A549 (cell line): ENCODE measurements at regions not wholly inside any gene's neighbourhood (a gene's known extent, or its start where the extent isn't known, plus 50 kb on each side); places are given as distances from the start of the nearest gene placed in this dataset.

Source experiments
- ATAC-seq, 2 experiments: fragments of 200-7000 bp in 1 of 2; fragments of >200 bp in 1 of 2; cut with Nextera tagmentation in 1 of 2; cut with Tn5 transposase in 1 of 2; 3 replicates each; pipeline versions ENCODE4 v1.8.0 to v1.9.1; 2018 to 2020; ENCODE audit warnings: mild to moderate bottlenecking in 1 of 2, moderate library complexity in 1 of 2
- CTCF ChIA-PET: fragments of 300-600 bp; sonication (Branson Sonifier 250); formaldehyde crosslinking; extraction: SDS; loops from one replicate; lab custom pipeline; 2021; ENCODE audit warnings: antibody characterized with exemption, inconsistent platforms; lab: Yijun Ruan, JAX
- POLR2A ChIA-PET: fragments of 350-600 bp; formaldehyde crosslinking; extraction: SDS; loops from one replicate; lab custom pipeline; 2021; ENCODE audit warnings: antibody characterized with exemption, inconsistent platforms; lab: Yijun Ruan, JAX
- DNase-seq, 2 experiments: peaks; one replicate each; pipeline versions ENCODE4 v3.0.0 to v3.0.0-alpha.2; 2011 to 2016; ENCODE audit warnings: low read depth in 1 of 2, low spot score in 1 of 2
- FAIRE-seq: peaks from 2 replicates; lab custom pipeline; 2011; peaks lifted over from hg19 to GRCh38; lab: Jason Lieb, UNC
- H3K27ac ChIP-seq, 2 experiments: fragments of >200 bp; sonication (Bioruptor Twin); formaldehyde crosslinking; 3 replicates each; pipeline ENCODE4 v1.5.1; 2016 to 2017
- H3K4me1 ChIP-seq: fragments of >200 bp; sonication (Bioruptor Twin); formaldehyde crosslinking; 3 replicates; pipeline ENCODE4 v1.6.1; 2016
- H3K4me2 ChIP-seq: fragments of >200 bp; sonication (Bioruptor Twin); formaldehyde crosslinking; 3 replicates; pipeline ENCODE4 v1.6.1; 2016
- H3K4me3 ChIP-seq: fragments of >200 bp; sonication (Bioruptor Twin); formaldehyde crosslinking; 3 replicates; pipeline ENCODE4 v1.5.1; 2016
- H3K9me3 ChIP-seq: fragments of >200 bp; sonication (Bioruptor Twin); formaldehyde crosslinking; 3 replicates; pipeline ENCODE4 v1.6.1; 2016
- CBX2 ChIP-seq: fragments of 200-600 bp; sonication (generic); IDR thresholded peaks from 2 replicates; pipeline ENCODE4 v1.6.1; 2016; ENCODE audit warnings: low read depth, mild to moderate bottlenecking, borderline replicate concordance
- CHD2 ChIP-seq: fragments of 150-350 bp; IDR thresholded peaks from 2 replicates; pipeline ENCODE4 v1.6.1; 2014; ENCODE audit warnings: low read length; ENCODE audit not compliant: partially characterized antibody
- CHD4 ChIP-seq: fragments of 200-600 bp; sonication (generic); IDR thresholded peaks from 2 replicates; pipeline ENCODE4 v1.6.1; 2016; ENCODE audit warnings: antibody characterized with exemption, mild to moderate bottlenecking, borderline replicate concordance
- ELK1 ChIP-seq: fragments of 150-350 bp; IDR thresholded peaks from 2 replicates; pipeline ENCODE4 v1.6.1; 2014; ENCODE audit warnings: low read depth, mild to moderate bottlenecking, low read length
- EP300 ChIP-seq, 2 experiments: fragments of >200 bp; sonication (Bioruptor Twin); formaldehyde crosslinking; IDR thresholded peaks; 2 replicates in 1 of 2; 3 replicates in 1 of 2; pipeline ENCODE4 v1.6.1; 2016 to 2017
- ESRRA ChIP-seq: fragments of 150-350 bp; IDR thresholded peaks from 2 replicates; pipeline ENCODE4 v1.6.1; 2014; ENCODE audit warnings: mild to moderate bottlenecking, low read length, borderline replicate concordance
- FOSB ChIP-seq: fragments of 250-450 bp; sonication (Bioruptor Pico); IDR thresholded peaks from 2 replicates; pipeline ENCODE4 v1.5.0; 2020; ENCODE audit warnings: mild to moderate bottlenecking, moderate library complexity
- FOXS1 ChIP-seq: fragments of 250-450 bp; sonication (Bioruptor Pico); IDR thresholded peaks from 2 replicates; pipeline ENCODE4 v1.5.0; 2020; ENCODE audit warnings: mild to moderate bottlenecking, moderate library complexity
- GATA3 ChIP-seq: IDR thresholded peaks from 2 replicates; pipeline ENCODE4 v1.6.1; 2012; ENCODE audit warnings: borderline replicate concordance
- HDAC2 ChIP-seq: fragments of 200-600 bp; sonication (generic); IDR thresholded peaks from 2 replicates; pipeline ENCODE4 v1.6.1; 2016
- HOXB5 ChIP-seq: fragments of 250-450 bp; sonication (Bioruptor Pico); IDR thresholded peaks from 2 replicates; pipeline ENCODE4 v1.5.0; 2020; ENCODE audit warnings: mild to moderate bottlenecking, moderate library complexity
- KDM1A ChIP-seq: fragments of 200-600 bp; sonication (generic); IDR thresholded peaks from 2 replicates; pipeline ENCODE4 v1.6.1; 2016; ENCODE audit warnings: low read depth, mild to moderate bottlenecking
- MAFK ChIP-seq: fragments of 450-650 bp; IDR thresholded peaks from 2 replicates; pipeline ENCODE4 v1.6.1; 2014; ENCODE audit not compliant: partially characterized antibody
- MYC ChIP-seq: IDR thresholded peaks from 2 replicates; pipeline ENCODE4 v1.6.1; 2012; ENCODE audit warnings: mild to moderate bottlenecking, inconsistent platforms, low read length, improper control_type of control experiment, borderline replicate concordance
- PHF8 ChIP-seq: fragments of 200-600 bp; sonication (generic); IDR thresholded peaks from 2 replicates; pipeline ENCODE4 v1.6.1; 2016; ENCODE audit warnings: low read depth, mild to moderate bottlenecking, antibody characterized with exemption, moderate library complexity, borderline replicate concordance
- POLR2A ChIP-seq: IDR thresholded peaks from 2 replicates; pipeline ENCODE4 v1.6.1; 2012; ENCODE audit warnings: mild to moderate bottlenecking, low read length
- POLR2AphosphoS2 ChIP-seq: conservative IDR thresholded peaks from 2 replicates; pipeline ENCODE4 v1.6.1; 2012; ENCODE audit warnings: low read length, improper control_type of control experiment, inconsistent platforms
- RARB ChIP-seq: fragments of 250-450 bp; sonication (Bioruptor Pico); IDR thresholded peaks from 2 replicates; pipeline ENCODE4 v1.8.0; 2021; ENCODE audit warnings: mild to moderate bottlenecking, moderate library complexity
- RCOR1 ChIP-seq: fragments of 150-350 bp; IDR thresholded peaks from 2 replicates; pipeline ENCODE4 v1.6.1; 2014; ENCODE audit warnings: antibody characterized with exemption, low read length, low read depth
- SMC3 ChIP-seq: fragments of >200 bp; sonication (Bioruptor Twin); formaldehyde crosslinking; IDR thresholded peaks from 3 replicates; pipeline ENCODE4 v1.6.1; 2018; ENCODE audit warnings: inconsistent platforms
- SREBF2 ChIP-seq: fragments of 450-650 bp; IDR thresholded peaks from 2 replicates; pipeline ENCODE4 v1.6.1; 2014; ENCODE audit warnings: mild to moderate bottlenecking, moderate library complexity
- TFCP2L1 ChIP-seq: fragments of 250-450 bp; sonication (Bioruptor Pico); IDR thresholded peaks from 2 replicates; pipeline ENCODE4 v1.5.0; 2021; ENCODE audit warnings: mild to moderate bottlenecking
- ZC3H11A ChIP-seq: fragments of 450-650 bp; IDR thresholded peaks from 2 replicates; pipeline ENCODE4 v1.6.1; 2014; ENCODE audit warnings: antibody characterized with exemption, mild to moderate bottlenecking
- ZFP36 ChIP-seq: fragments of 450-650 bp; IDR thresholded peaks from 2 replicates; pipeline ENCODE4 v1.6.1; 2014; ENCODE audit warnings: borderline replicate concordance; ENCODE audit not compliant: partially characterized antibody
- ZSCAN20 ChIP-seq: fragments of 250-450 bp; sonication (Bioruptor Pico); IDR thresholded peaks from 2 replicates; pipeline ENCODE4 v1.8.0; 2022; ENCODE audit warnings: mild to moderate bottlenecking, moderate library complexity
- WGBS: methylation state at CpG from one replicate; pipeline ENCODE4 v1.1.6; 2017; ENCODE audit errors: missing lambda C conversion rate; 5-methylcytosine and 5-hydroxymethylcytosine counted together

- Histone ChIP-seq H3K4me2 (no peak overlapping the region), H3K9me3 (no peaks in the 10 kb centered on the region), H3K4me3 (no peak overlapping the region), H3K4me1 (no peaks in the 10 kb centered on the region), H3K27ac (no peak overlapping the region)
- ChIA-PET CTCF (interaction anchor here (0.7 kb wide), 1 partner anchor 90 kb away, joined by 3 read pairs; no protein-coding TSS in a partner anchor), POLR2A (no interaction called here)
- peak in 1 of 2 experiments; percentile 5 for DNase-seq
- no peak for ATAC-seq
- 20% methylated on average over 3 of the region's 3 CpGs for WGBS
- TF ChIP-seq FOSB (no peak), POLR2AphosphoS2 (no peak), RARB (no peak), KDM1A (no peak), CHD4 (no peak), SREBF2 (no peak), FOXS1 (no peak), HDAC2 (no peak), ZC3H11A (no peak)
- TF ChIP-seq, all 56 proteins: peak for 0
- FAIRE-seq: no peak
Observed at GRCh38 chr20:41848180-41848579, 230.0 kb upstream of the CHD6 start.

- DNase-seq: no peak
- H3K9me3 ChIP-seq: no peaks in the 10 kb centered on the region
- ATAC-seq: no peak
- CTCF ChIA-PET: no interaction called here
- no peaks in the 10 kb centered on the region for H3K4me1 ChIP-seq
- 5% methylated on average over 3 of the region's 3 CpGs for WGBS
- POLR2A ChIA-PET: no interaction called here
- no peak overlapping the region for H3K4me3 ChIP-seq
- TF ChIP-seq HOXB5: no peak
- no peak overlapping the region for H3K27ac ChIP-seq
- FAIRE-seq: no peak
- H3K4me2 ChIP-seq: no peak overlapping the region
Observed at GRCh38 chr20:41837669-41838224, 219.6 kb upstream of the CHD6 start.

- Histone ChIP-seq H3K4me2 (no peak overlapping the region), H3K9me3 (no peaks in the 10 kb centered on the region)
- TF ChIP-seq ZSCAN20 (CRISPR knock-in tag): no peak
- no peak for TF ChIP-seq CBX2
- no peak for TF ChIP-seq POLR2A
- no peak for TF ChIP-seq SMC3
- no peak for TF ChIP-seq FOSB
- TF ChIP-seq CHD2: no peak
- TF ChIP-seq ZFP36: no peak
- TF ChIP-seq ELK1: no peak
- no peak for TF ChIP-seq PHF8
- TF ChIP-seq EP300 (IDR thresholded peaks at IDR 0.05): no peak
- no peak for TF ChIP-seq TFCP2L1 (CRISPR knock-in tag)
- no peak for TF ChIP-seq KDM1A
- no peak for TF ChIP-seq RCOR1
- no peak for TF ChIP-seq ESRRA
- no peak for TF ChIP-seq GATA3
- TF ChIP-seq, all 56 proteins: peak for 0
- Histone ChIP-seq H3K4me1 (no peaks in the 10 kb centered on the region), H3K27ac (no peak overlapping the region), H3K4me3 (no peak overlapping the region)
- FAIRE-seq: no peak
- 0% methylated on average over 1 of the region's 1 CpG for WGBS
- DNase-seq: no peak
- no peak for ATAC-seq
- ChIA-PET CTCF (no interaction called here), POLR2A (no interaction called here)
Observed at GRCh38 chr20:41833739-41834138, 215.6 kb upstream of the CHD6 start.

GRCh38 chr20:41830702-41831101 lies 212.5 kb upstream of the CHD6 start:
- Histone ChIP-seq H3K9me3 (no peaks in the 10 kb centered on the region), H3K4me2 (no peak overlapping the region), H3K4me1 (no peaks in the 10 kb centered on the region), H3K4me3 (no peak overlapping the region), H3K27ac (no peak overlapping the region)
- ChIA-PET POLR2A (no interaction called here), CTCF (interaction anchor here (1.2 kb wide), 1 partner anchor 9 kb away, joined by 3 read pairs; no protein-coding TSS in a partner anchor)
- FAIRE-seq: no peak
- no peak for DNase-seq
- no peak for ATAC-seq
- TF ChIP-seq MYC (no peak), MAFK (no peak)
- 0% methylated on average over 2 of the region's 2 CpGs for WGBS
